ENCODE measurements at regions not wholly inside any gene's neighbourhood (a gene's known extent, or its start where the extent isn't known, plus 50 kb on each side); places are given as distances from the start of the nearest gene placed in this dataset.

- TF ChIP-seq CTCF (IDR thresholded peaks at IDR 0.05), result no peak
- no peak for TF ChIP-seq POLR2A (IDR thresholded peaks at IDR 0.05)
- TF ChIP-seq POLR2AphosphoS5 (IDR thresholded peaks at IDR 0.05), result no peak
- no peak for TF ChIP-seq EP300 (IDR thresholded peaks at IDR 0.05)
Measured at GRCh38 chrX:39938466-39938865, 159.3 kb downstream of the BCOR start.
